ENCODE measurements at regions not wholly inside any gene's neighbourhood (a gene's known extent, or its start where the extent isn't known, plus 50 kb on each side); places are given as distances from the start of the nearest gene placed in this dataset.

DNA sequence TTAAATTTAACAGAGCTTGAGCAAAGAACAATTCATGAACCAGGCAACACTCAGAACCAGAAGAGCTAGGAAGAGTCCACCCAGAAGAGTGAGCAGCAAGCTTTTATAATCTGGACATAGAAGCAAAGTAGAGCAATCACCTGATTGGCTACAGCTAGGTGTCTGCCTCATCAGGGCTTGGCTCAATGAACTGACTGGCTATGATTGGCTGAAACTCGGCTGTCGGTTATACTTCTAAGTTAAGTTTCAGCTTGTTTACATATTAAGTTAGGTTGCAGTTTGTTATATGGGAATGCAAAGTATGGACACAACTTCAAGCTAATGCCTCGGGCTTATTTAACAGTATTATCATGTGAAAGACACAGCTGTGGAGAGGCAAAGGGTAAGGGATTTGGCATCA lies 63.2 kb upstream of the NABP1 start:
- no peak for DNase-seq

DNA sequence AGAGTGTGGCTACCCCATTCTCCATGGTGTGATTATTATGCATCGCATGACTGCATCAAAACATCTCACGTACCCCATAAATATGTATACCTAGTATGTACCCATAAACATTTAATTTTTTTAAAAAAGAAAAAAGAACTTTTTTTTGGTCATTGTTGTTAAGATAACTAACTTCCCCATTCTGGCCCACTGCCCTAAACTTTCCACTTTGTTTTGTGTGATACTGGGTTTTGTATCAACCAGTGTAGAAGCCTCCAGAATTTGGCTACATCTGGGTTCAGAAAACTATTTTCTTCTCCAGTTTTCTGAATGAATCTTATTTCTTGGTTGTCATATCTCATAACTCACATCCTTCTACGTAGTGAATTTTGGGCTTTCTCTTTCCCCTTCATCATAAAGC lies 62.3 kb upstream of the NABP1 start:
- no peak for DNase-seq

DNA sequence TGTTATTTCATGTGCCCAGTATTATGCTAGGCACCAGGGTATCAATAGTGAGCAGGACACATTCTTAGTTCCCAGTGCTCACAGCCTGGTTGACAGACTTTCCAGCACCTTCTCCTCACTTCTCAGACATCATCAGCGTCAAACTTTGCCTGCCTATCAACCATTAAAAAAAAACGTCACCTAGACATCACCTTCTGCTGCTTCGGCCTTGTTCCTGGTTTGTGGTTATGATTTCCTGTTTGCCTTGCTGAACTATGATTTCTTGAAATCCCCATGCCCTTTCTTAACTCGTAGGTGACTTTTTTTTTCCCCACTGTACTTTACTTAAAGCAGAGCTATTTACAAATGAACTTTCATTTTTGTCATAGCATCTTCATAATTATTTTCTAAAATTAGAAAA lies 60.4 kb upstream of the NABP1 start:
- no peak for DNase-seq

DNA sequence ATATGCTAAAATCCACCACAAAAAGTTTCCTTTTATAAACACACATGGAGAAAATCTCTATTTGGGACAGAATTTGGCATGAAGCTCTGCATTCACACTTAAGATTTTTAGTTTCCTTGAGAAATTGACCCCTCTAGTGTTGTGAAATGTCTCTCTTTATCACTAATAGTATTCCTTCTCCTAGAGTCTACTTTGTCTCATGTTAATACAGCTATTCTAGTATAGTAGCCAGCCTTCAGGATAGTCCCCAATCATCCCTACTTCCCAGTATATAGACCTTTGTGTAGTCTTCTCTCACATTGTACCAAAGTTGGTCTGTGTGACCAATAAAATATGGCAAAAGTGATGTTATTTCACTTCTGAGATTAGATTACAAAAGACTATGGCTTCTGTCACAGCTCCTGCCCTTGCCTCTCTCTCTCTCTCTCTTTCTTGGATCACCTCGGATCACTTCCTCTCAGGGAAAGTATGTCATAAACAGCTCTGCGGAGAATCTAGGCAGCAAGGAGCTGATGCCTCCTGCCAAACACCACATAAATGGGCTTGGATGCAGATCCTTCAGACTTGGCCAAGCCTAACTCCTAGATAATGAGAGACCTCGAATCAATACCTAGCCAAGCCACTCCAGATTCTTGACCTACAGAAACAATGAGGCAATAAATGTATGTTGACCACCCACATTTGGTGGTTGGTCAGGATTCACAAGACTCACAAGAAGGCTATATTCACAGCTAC lies 59.7 kb upstream of the NABP1 start:
- no peak for DNase-seq

DNA sequence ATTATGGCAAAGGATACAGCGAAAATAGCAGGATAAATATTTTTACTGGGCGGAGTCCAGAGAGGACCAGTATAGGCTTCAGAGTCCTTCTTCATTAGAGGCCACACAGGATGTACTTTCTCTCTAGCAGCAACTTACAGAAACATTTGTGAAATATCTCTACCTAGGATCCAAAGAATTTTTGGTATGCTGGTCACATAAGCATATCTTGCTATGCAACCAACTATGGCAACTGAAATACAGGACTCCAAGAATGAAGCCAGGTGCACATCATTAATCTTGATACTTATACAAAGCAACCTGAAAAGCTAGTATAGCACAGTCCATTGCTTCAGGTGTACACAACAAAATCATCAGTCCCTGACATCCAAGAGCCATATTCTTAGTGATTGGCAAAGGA lies 59.1 kb upstream of the NABP1 start:
- peak; percentile 53 for DNase-seq

DNA sequence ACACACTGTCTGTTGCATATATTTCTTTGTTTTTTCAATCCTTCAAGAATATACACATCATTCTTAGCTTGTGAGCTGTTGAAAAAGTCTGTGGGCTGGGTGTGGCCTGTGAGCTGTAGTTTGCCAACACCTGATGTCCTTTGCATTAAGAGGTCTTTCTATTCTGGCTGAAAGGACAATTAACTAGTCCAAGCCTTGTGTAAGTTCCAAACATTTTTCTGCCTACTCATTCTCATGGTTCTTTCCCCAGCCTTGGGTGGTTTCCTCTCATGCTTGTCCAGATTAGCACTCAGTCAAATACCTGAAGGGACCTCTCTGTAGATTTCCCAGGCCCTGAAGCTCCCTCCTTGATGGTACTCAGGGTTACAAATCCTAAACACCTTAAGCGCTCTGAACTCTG lies 57.8 kb upstream of the NABP1 start:
- peak; percentile 64 for DNase-seq

DNA sequence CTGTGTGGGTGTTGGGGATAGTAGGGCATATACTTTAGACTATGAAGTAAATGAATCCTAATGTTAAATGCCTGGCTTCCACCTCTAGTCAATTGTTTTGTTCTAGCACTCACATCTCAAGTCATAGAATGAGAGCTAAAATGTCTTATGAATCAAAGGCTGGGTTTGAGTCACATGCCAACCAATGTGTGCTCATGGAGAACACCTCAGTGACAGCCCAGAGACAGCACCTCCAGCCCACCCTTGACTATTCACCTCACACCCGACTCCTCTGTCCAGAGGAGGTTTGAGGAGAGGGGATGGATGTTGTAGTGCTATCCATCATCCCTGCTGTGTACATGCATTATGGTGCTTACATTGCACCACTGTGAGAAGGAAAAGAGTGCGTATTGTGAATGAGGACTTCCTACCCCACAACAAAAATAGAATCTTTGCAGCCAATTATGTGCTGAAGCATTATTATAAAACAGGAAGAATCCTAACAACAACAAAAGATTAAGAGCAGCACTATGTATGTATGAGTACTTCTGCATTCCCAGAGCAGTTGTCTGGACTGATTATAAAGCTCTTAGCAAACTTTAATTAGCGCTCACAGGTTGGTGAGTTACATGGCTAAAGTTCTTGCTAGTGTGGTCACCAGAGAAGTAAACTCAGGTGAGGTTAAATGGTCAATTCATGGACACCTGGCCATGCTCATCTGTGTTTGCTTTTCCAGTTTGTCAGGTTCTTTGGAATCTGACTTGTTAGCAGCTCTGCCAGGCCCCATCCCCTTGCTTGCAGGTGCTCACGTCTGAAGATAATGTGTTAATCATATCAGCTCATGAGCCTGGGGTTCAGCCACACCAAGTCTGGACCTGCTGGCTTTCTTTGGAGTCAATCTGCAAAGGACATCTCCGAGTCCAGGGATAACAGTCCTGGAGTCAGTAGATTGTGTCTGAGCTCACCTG lies 55.3 kb upstream of the NABP1 start:
- DNase-seq = no peak

DNA sequence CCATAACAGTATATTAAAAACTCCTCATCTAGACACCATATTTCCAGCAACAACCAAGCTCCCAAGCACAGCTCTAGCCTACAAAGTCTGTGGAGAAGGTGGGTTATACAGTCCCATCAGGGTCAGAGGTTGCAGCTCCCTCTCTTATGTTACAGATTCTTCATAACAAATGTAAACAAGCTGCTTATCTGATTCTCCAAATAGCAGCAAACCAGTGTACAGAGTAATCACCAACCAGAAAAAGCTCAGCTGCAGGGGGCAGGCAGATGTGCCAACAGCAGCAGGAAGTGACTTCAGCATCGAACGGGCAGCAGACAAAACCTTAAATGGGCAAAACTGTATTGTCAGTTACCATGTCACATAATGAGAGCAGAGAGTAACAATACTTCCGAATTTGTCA lies 52.9 kb upstream of the NABP1 start:
- peak; percentile 32 for DNase-seq

DNA sequence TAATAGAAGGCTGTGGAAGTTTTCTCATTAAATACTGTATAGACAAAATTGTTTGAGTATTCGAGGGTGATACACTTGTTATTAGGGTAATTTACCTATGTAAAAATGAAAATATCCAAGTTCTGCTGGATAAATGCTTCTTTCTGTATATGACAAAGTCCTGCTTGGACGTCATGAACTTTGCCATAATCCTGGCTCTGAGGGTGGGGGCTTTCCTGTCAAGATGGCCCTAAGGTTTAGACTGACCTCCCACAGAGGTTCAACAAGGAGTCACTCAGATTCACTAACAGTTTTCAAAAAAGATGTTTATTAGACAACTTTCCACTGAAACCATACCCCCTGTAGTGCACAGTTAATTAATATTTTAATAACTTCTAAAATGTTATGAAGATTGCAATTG lies 52.5 kb upstream of the NABP1 start:
- no peak for DNase-seq

DNA sequence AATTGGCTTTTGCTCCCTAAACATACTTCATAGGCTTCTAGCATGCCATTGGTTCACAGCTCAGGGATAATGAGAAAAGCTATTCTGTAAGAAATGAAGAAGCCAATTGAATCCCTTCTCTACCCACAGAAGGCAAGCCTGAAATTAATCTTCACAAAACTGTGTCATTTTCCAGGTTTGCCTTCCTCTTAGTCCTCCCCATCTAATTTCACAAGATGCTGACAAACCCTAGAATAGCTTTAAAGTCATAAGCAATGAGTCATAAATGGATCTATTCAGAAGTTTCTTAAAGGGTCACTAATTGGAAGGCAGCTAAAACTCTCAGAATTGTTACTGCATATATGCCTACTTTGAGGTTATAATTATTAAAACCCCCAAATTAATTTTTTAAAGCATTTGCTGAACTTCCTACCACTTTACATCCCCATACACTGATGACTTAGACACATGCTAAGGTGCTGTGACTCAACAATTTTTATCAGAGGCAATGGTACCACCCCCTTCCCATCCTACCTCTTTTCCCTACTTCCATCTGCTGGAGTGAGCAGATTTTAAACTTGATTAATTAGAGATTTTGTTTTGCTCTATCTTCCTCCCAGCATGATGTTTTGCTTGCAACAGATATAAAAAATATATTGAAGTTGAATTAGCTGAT lies 51.3 kb upstream of the NABP1 start:
- peak; percentile 88 for DNase-seq

DNA sequence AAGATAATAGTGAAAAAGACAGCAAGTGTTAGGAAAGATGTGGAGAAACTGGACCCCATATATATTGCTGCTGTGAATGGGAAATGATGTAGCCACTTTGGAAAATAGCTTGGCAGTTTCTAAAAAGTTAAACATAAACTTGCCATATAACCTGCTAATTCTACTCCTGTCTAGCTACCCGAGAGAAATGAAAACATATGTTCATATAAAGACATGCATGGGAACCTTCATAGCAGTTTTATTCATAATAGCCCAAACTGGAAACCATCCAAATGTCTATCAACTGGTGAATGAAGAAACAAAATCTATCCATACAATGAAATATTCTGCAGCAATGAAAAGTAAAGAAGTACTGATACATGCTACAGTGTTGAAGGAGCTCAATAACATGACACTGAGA lies 50.4 kb upstream of the NABP1 start:
- DNase-seq = no peak
